ENCODE measurements at regions not wholly inside any gene's neighbourhood (a gene's known extent, or its start where the extent isn't known, plus 50 kb on each side); places are given as distances from the start of the nearest gene placed in this dataset.

GRCh38 chr10:10332786-10333185 is 684.9 kb upstream of the CELF2 start:
- ChIA-PET CTCF (no interaction called here), POLR2A (no interaction called here)
- H3K4me3 Mint-ChIP-seq: no peak overlapping the region
- DNase-seq: no peak
- H3K4me1 Mint-ChIP-seq (ENCODE audit: low read depth): no peaks in the 10 kb centered on the region
- intact Hi-C loops (cut with micrococcal nuclease): no loop called here
- no peak for ATAC-seq
- H3K27me3 Mint-ChIP-seq: peaks cover 2% of the 10 kb centered on the region
- H3K27ac Mint-ChIP-seq: no peak overlapping the region
- H3K9me3 Mint-ChIP-seq: no peaks in the 10 kb centered on the region
- no peak for TF ChIP-seq CTCF (IDR thresholded peaks at IDR 0.05)
- no peaks in the 10 kb centered on the region for H3K36me3 Mint-ChIP-seq (ENCODE audit: low read depth)

- no peak for ATAC-seq
- no peak overlapping the region for H3K27ac Mint-ChIP-seq
Measured at GRCh38 chr10:10333622-10334021, 684.0 kb upstream of the CELF2 start.

GRCh38 chr10:10338339-10338738 is 679.3 kb upstream of the CELF2 start:
- ATAC-seq (no peak), DNase-seq (no peak)
- H3K9me3 Mint-ChIP-seq: no peaks in the 10 kb centered on the region
- intact Hi-C loops (cut with micrococcal nuclease): no loop called here
- no peak overlapping the region for H3K27ac Mint-ChIP-seq
- H3K36me3 Mint-ChIP-seq (ENCODE audit: low read depth): no peaks in the 10 kb centered on the region
- no peak overlapping the region for H3K4me3 Mint-ChIP-seq
- peaks cover 7% of the 10 kb centered on the region for H3K27me3 Mint-ChIP-seq
- ChIA-PET CTCF (no interaction called here), POLR2A (no interaction called here)
- no peak for TF ChIP-seq CTCF (IDR thresholded peaks at IDR 0.05)
- no peaks in the 10 kb centered on the region for H3K4me1 Mint-ChIP-seq (ENCODE audit: low read depth)

More at GRCh38 chr10:10333622-10334021, 684.0 kb upstream of the CELF2 start:
- DNase-seq: no peak
- ChIA-PET CTCF (no interaction called here), POLR2A (no interaction called here)
- Mint-ChIP-seq H3K27me3 (peaks cover 2% of the 10 kb centered on the region), H3K36me3 (ENCODE audit: low read depth) (no peaks in the 10 kb centered on the region), H3K9me3 (no peaks in the 10 kb centered on the region), H3K4me3 (no peak overlapping the region), H3K4me1 (ENCODE audit: low read depth) (no peaks in the 10 kb centered on the region)
- intact Hi-C loops (cut with micrococcal nuclease): no loop called here
- no peak for TF ChIP-seq CTCF (IDR thresholded peaks at IDR 0.05)

GRCh38 chr10:10346390-10347150 is 671.1 kb upstream of the CELF2 start:
- ChIA-PET POLR2A (no interaction called here), CTCF (no interaction called here)
- Mint-ChIP-seq H3K4me1 (ENCODE audit: low read depth) (no peaks in the 10 kb centered on the region), H3K4me3 (no peak overlapping the region), H3K36me3 (ENCODE audit: low read depth) (no peaks in the 10 kb centered on the region), H3K27ac (no peak overlapping the region), H3K27me3 (peaks cover 2% of the 10 kb centered on the region), H3K9me3 (peaks cover 1% of the 10 kb centered on the region)
- ATAC-seq (no peak), DNase-seq (no peak)
- intact Hi-C loops (cut with micrococcal nuclease): no loop called here
- no peak for TF ChIP-seq CTCF (IDR thresholded peaks at IDR 0.05)

- no peaks in the 10 kb centered on the region for H3K4me1 Mint-ChIP-seq (ENCODE audit: low read depth)
- H3K4me3 Mint-ChIP-seq: no peak overlapping the region
- no peaks in the 10 kb centered on the region for H3K9me3 Mint-ChIP-seq
- H3K27ac Mint-ChIP-seq: no peak overlapping the region
- intact Hi-C loops (cut with micrococcal nuclease): no loop called here
- no peak for DNase-seq
- no peaks in the 10 kb centered on the region for H3K27me3 Mint-ChIP-seq
- no peak for TF ChIP-seq CTCF (IDR thresholded peaks at IDR 0.05)
- no peaks in the 10 kb centered on the region for H3K36me3 Mint-ChIP-seq (ENCODE audit: low read depth)
- POLR2A ChIA-PET: no interaction called here
- CTCF ChIA-PET: no interaction called here
- ATAC-seq: no peak
Measured at GRCh38 chr10:10350050-10350449, 667.6 kb upstream of the CELF2 start.

All from activated CD8-positive, alpha-beta T cell treated with anti-CD3 and anti-CD28 coated beads for 36 hours (primary cell).